NCI-H345 treated with DMSO at 0.1 percent for 48 hours (cell line): ENCODE measurements at regions not wholly inside any gene's neighbourhood (a gene's known extent, or its start where the extent isn't known, plus 50 kb on each side); places are given as distances from the start of the nearest gene placed in this dataset.

Experiments used
- DNase-seq: peaks from one replicate; lab custom pipeline; 2025; ENCODE audit not compliant: unreplicated experiment; lab: John Stamatoyannopoulos, UW

- no peak for DNase-seq
These were observed 55.5 kb upstream of the STC2 start for GRCh38 chr5:173383711-173384110.

DNA sequence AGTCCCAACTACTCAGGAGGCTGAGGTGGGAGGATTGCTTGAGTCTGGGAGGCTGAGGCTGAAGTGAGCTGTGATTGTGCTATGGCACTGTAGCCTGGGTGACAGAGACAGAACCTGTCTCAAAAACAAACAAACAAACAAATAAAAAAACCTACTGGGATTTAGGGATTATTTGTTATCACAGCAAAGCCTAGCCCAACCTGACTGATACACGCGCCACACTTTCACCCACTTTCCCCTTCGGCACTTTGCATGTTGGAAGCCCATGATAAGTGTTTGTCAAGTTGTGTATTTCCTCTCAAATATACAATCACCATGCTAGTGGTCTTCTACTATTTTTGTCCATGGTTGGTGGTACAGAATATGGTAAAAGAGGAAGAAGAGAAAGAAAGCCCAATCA lies 50.5 kb upstream of the STC2 start:
- DNase-seq: no peak
